ENCODE measurements at regions not wholly inside any gene's neighbourhood (a gene's known extent, or its start where the extent isn't known, plus 50 kb on each side); places are given as distances from the start of the nearest gene placed in this dataset.

- Mint-ChIP-seq H3K27ac (no peak overlapping the region), H3K4me3 (no peak overlapping the region), H3K27me3 (no peaks in the 10 kb centered on the region), H3K9me3 (no peaks in the 10 kb centered on the region), H3K36me3 (no peaks in the 10 kb centered on the region), H3K4me1 (peaks cover 11% of the 10 kb centered on the region)
- ATAC-seq, result no peak
These were observed 135.0 kb upstream of the PRICKLE2 start for GRCh38 chr3:64360280-64360679.

- peaks cover 16% of the 10 kb centered on the region for H3K4me1 Mint-ChIP-seq
- H3K9me3 Mint-ChIP-seq, result no peaks in the 10 kb centered on the region
- ATAC-seq, result no peak
- H3K36me3 Mint-ChIP-seq, result no peaks in the 10 kb centered on the region
- H3K27me3 Mint-ChIP-seq, result no peaks in the 10 kb centered on the region
- H3K27ac Mint-ChIP-seq, result no peak overlapping the region
- H3K4me3 Mint-ChIP-seq, result no peak overlapping the region
These were observed 134.5 kb upstream of the PRICKLE2 start for GRCh38 chr3:64359735-64360134.

- H3K4me3 Mint-ChIP-seq, result no peak overlapping the region
- no peaks in the 10 kb centered on the region for H3K36me3 Mint-ChIP-seq
- H3K4me1 Mint-ChIP-seq, result peaks cover 16% of the 10 kb centered on the region
- no peaks in the 10 kb centered on the region for H3K27me3 Mint-ChIP-seq
- H3K27ac Mint-ChIP-seq, result no peak overlapping the region
- no peak for ATAC-seq
- H3K9me3 Mint-ChIP-seq, result no peaks in the 10 kb centered on the region
These were observed 133.6 kb upstream of the PRICKLE2 start for GRCh38 chr3:64358853-64359252.

- no peak for ATAC-seq
- Mint-ChIP-seq H3K9me3 (no peaks in the 10 kb centered on the region), H3K4me1 (peaks cover 16% of the 10 kb centered on the region), H3K27me3 (no peaks in the 10 kb centered on the region), H3K4me3 (no peak overlapping the region), H3K36me3 (no peaks in the 10 kb centered on the region), H3K27ac (no peak overlapping the region)
These were observed 132.9 kb upstream of the PRICKLE2 start for GRCh38 chr3:64358176-64358575.

- Mint-ChIP-seq H3K36me3 (no peaks in the 10 kb centered on the region), H3K4me3 (no peak overlapping the region), H3K27ac (no peak overlapping the region), H3K9me3 (no peaks in the 10 kb centered on the region), H3K27me3 (no peaks in the 10 kb centered on the region), H3K4me1 (peaks cover 16% of the 10 kb centered on the region)
- ATAC-seq, result no peak
These were observed 132.2 kb upstream of the PRICKLE2 start for GRCh38 chr3:64357481-64357880.

- peak; percentile 55 for ATAC-seq
- Mint-ChIP-seq H3K27ac (no peak overlapping the region), H3K9me3 (no peaks in the 10 kb centered on the region), H3K4me1 (peaks cover 16% of the 10 kb centered on the region), H3K4me3 (no peak overlapping the region), H3K27me3 (no peaks in the 10 kb centered on the region), H3K36me3 (no peaks in the 10 kb centered on the region)
These were observed 130.1 kb upstream of the PRICKLE2 start for GRCh38 chr3:64355401-64355807.

GRCh38 chr3:64354956-64355355 lies 129.7 kb upstream of the PRICKLE2 start:
- Mint-ChIP-seq H3K27ac (no peak overlapping the region), H3K9me3 (no peaks in the 10 kb centered on the region), H3K27me3 (no peaks in the 10 kb centered on the region), H3K4me1 (peaks cover 16% of the 10 kb centered on the region), H3K36me3 (no peaks in the 10 kb centered on the region), H3K4me3 (no peak overlapping the region)
- ATAC-seq, result no peak

GRCh38 chr3:64354221-64354620 lies 129.0 kb upstream of the PRICKLE2 start:
- Mint-ChIP-seq H3K9me3 (no peaks in the 10 kb centered on the region), H3K4me3 (no peak overlapping the region), H3K27ac (no peak overlapping the region), H3K36me3 (no peaks in the 10 kb centered on the region), H3K27me3 (no peaks in the 10 kb centered on the region), H3K4me1 (peaks cover 16% of the 10 kb centered on the region)
- ATAC-seq, result no peak

GRCh38 chr3:64353226-64353625 lies 128.0 kb upstream of the PRICKLE2 start:
- Mint-ChIP-seq H3K9me3 (no peaks in the 10 kb centered on the region), H3K27ac (no peak overlapping the region), H3K36me3 (no peaks in the 10 kb centered on the region), H3K4me3 (no peak overlapping the region), H3K27me3 (peaks cover 8% of the 10 kb centered on the region), H3K4me1 (peaks cover 16% of the 10 kb centered on the region)
- no peak for ATAC-seq

GRCh38 chr3:64352639-64352992 lies 127.3 kb upstream of the PRICKLE2 start:
- no peak overlapping the region for H3K4me3 Mint-ChIP-seq
- no peak for ATAC-seq
- H3K36me3 Mint-ChIP-seq, result no peaks in the 10 kb centered on the region
- H3K4me1 Mint-ChIP-seq, result peaks cover 13% of the 10 kb centered on the region
- H3K9me3 Mint-ChIP-seq, result no peaks in the 10 kb centered on the region
- no peak overlapping the region for H3K27ac Mint-ChIP-seq
- H3K27me3 Mint-ChIP-seq, result peaks cover 14% of the 10 kb centered on the region

GRCh38 chr3:64351713-64352638 lies 126.7 kb upstream of the PRICKLE2 start:
- no peak for ATAC-seq
- H3K4me3 Mint-ChIP-seq, result no peak overlapping the region
- peaks cover 14% of the 10 kb centered on the region for H3K27me3 Mint-ChIP-seq
- no peaks in the 10 kb centered on the region for H3K36me3 Mint-ChIP-seq
- H3K9me3 Mint-ChIP-seq, result no peaks in the 10 kb centered on the region
- no peak overlapping the region for H3K27ac Mint-ChIP-seq
- H3K4me1 Mint-ChIP-seq, result peaks cover 10% of the 10 kb centered on the region

GRCh38 chr3:64349551-64349950 lies 124.3 kb upstream of the PRICKLE2 start:
- H3K27me3 Mint-ChIP-seq, result peaks cover 27% of the 10 kb centered on the region
- no peaks in the 10 kb centered on the region for H3K36me3 Mint-ChIP-seq
- no peaks in the 10 kb centered on the region for H3K4me1 Mint-ChIP-seq
- H3K4me3 Mint-ChIP-seq, result no peak overlapping the region
- H3K27ac Mint-ChIP-seq, result no peak overlapping the region
- H3K9me3 Mint-ChIP-seq, result no peaks in the 10 kb centered on the region
- no peak for ATAC-seq

GRCh38 chr3:64345371-64345770 lies 120.1 kb upstream of the PRICKLE2 start:
- H3K27ac Mint-ChIP-seq, result no peak overlapping the region

GRCh38 chr3:64344721-64345207 lies 119.5 kb upstream of the PRICKLE2 start:
- H3K27ac Mint-ChIP-seq, result no peak overlapping the region
- no peaks in the 10 kb centered on the region for H3K4me1 Mint-ChIP-seq
- H3K4me3 Mint-ChIP-seq, result no peak overlapping the region
- no peaks in the 10 kb centered on the region for H3K9me3 Mint-ChIP-seq
- no peaks in the 10 kb centered on the region for H3K36me3 Mint-ChIP-seq
- no peak for ATAC-seq
- H3K27me3 Mint-ChIP-seq, result peaks cover 27% of the 10 kb centered on the region

More at GRCh38 chr3:64345371-64345770, 120.1 kb upstream of the PRICKLE2 start:
- Mint-ChIP-seq H3K4me3 (no peak overlapping the region), H3K9me3 (no peaks in the 10 kb centered on the region), H3K27me3 (peaks cover 27% of the 10 kb centered on the region), H3K4me1 (no peaks in the 10 kb centered on the region), H3K36me3 (no peaks in the 10 kb centered on the region)
- ATAC-seq, result no peak

GRCh38 chr3:64343689-64344430 lies 118.6 kb upstream of the PRICKLE2 start:
- H3K4me3 Mint-ChIP-seq, result no peak overlapping the region
- H3K27ac Mint-ChIP-seq, result no peak overlapping the region
- no peaks in the 10 kb centered on the region for H3K9me3 Mint-ChIP-seq
- peaks cover 25% of the 10 kb centered on the region for H3K27me3 Mint-ChIP-seq
- H3K4me1 Mint-ChIP-seq, result no peaks in the 10 kb centered on the region
- no peak for ATAC-seq
- no peaks in the 10 kb centered on the region for H3K36me3 Mint-ChIP-seq

All from stimulated activated memory B cell treated with anti-CD40 and anti-IgM and Interleukin-4, amounts not matched to agents 10 μg/mL and 1 μg/mL and 100 μg/mL, for 72 hours (primary cell).